K562 (cell line): ENCODE measurements at regions not wholly inside any gene's neighbourhood (a gene's known extent, or its start where the extent isn't known, plus 50 kb on each side); places are given as distances from the start of the nearest gene placed in this dataset.

ENCODE experiments used
- ATAC-seq: fragments of 200-7000 bp; cut with Tn5 transposase; 3 replicates; pipeline ENCODE4 v1.9.1; 2020; ENCODE audit warnings: moderate library complexity
- BruUV-seq: library from RNA; stranded (reverse); fragments of 400-500 nt; replicated peaks from 2 replicates; lab custom pipeline; 2021; lab: Mats Ljungman, UMichigan
- CTCF ChIA-PET: fragments of 300-600 bp; formaldehyde crosslinking; extraction: SDS; loops from one replicate; lab custom pipeline; 2021; ENCODE audit warnings: low intra/inter-chr PET ratio; lab: Yijun Ruan, JAX
- POLR2A ChIA-PET: fragments of 300-600, 350-650 bp; sonication (Branson Sonifier 250); formaldehyde crosslinking; extraction: SDS; loops from one replicate; lab custom pipeline; 2021; ENCODE audit warnings: antibody characterized with exemption, inconsistent platforms; lab: Yijun Ruan, JAX
- DNase-seq, 4 experiments: peaks; one replicate each; pipeline versions ENCODE4 v3.0.0 to v3.0.0-alpha.2; 2011 to 2018; ENCODE audit warnings: low spot score in 3 of 4, mixed read lengths in 3 of 4; ENCODE audit errors: extremely low read depth in 1 of 4
- FAIRE-seq: peaks from 2 replicates; lab custom pipeline; 2011; peaks lifted over from hg19 to GRCh38; lab: Jason Lieb, UNC
- H2AFZ ChIP-seq: 2 replicates; pipeline ENCODE4 v1.6.0; 2011; ENCODE audit warnings: low read depth, low read length, control low read depth, inconsistent platforms
- H3K27ac ChIP-seq: fragments of 200-600 bp; 3 replicates; pipeline ENCODE4 v1.8.0; 2011; ENCODE audit warnings: low read depth, mild to moderate bottlenecking, control low read depth, inconsistent platforms, low read length, moderate library complexity, mixed read lengths; ENCODE audit errors: extremely low read depth
- H3K27me3 ChIP-seq, 2 experiments: fragments of 300-600 bp in 1 of 2; 2 replicates in 1 of 2; 3 replicates in 1 of 2; pipeline versions ENCODE4 v1.6.0 to v1.8.0; 2011; ENCODE audit warnings: inconsistent platforms in 2 of 2, low read length in 2 of 2, mild to moderate bottlenecking in 1 of 2, mixed read lengths in 1 of 2, moderate library complexity in 1 of 2; ENCODE audit not compliant: control insufficient read depth in 2 of 2, insufficient read depth in 2 of 2
- H3K36me3 ChIP-seq: fragments of 300-600 bp; 3 replicates; pipeline ENCODE4 v1.8.0; 2011; ENCODE audit warnings: mild to moderate bottlenecking, low read length, inconsistent platforms; ENCODE audit not compliant: control insufficient read depth, insufficient read depth
- H3K4me1 ChIP-seq, 2 experiments: fragments of 200-600 bp in 1 of 2; replicated peaks in 1 of 2; 2 replicates in 1 of 2; 3 replicates in 1 of 2; pipeline versions ENCODE4 v1.5.1 to v1.8.0; 2011; ENCODE audit warnings: inconsistent platforms in 2 of 2, low read length in 2 of 2, mild to moderate bottlenecking in 1 of 2, mixed read lengths in 1 of 2, moderate library complexity in 1 of 2; ENCODE audit not compliant: control insufficient read depth in 2 of 2, insufficient read depth in 2 of 2
- H3K4me2 ChIP-seq: 2 replicates; pipeline ENCODE4 v1.6.1; 2011; ENCODE audit warnings: low read length, control low read depth, inconsistent platforms, mixed read lengths; ENCODE audit not compliant: insufficient read depth
- H3K4me3 ChIP-seq: fragments of 200-600 bp; sonication (generic), shearing (Covaris generic); 2 replicates; pipeline ENCODE4 v1.5.1; 2016; ENCODE audit warnings: control low read depth, inconsistent platforms
- H3K79me2 ChIP-seq: fragments of 200-600 bp; 3 replicates; pipeline ENCODE4 v1.8.0; 2011; ENCODE audit warnings: low read length, inconsistent platforms; ENCODE audit not compliant: control insufficient read depth, insufficient read depth
- H3K9ac ChIP-seq, 2 experiments: 2 replicates each; pipeline versions ENCODE4 v1.6.0 to v1.6.1; 2011; ENCODE audit warnings: low read depth in 2 of 2, low read length in 2 of 2, control low read depth in 1 of 2, inconsistent platforms in 1 of 2, mild to moderate bottlenecking in 1 of 2, mixed read lengths in 1 of 2; ENCODE audit not compliant: insufficient read depth in 1 of 2
- H3K9me1 ChIP-seq: one replicate; pipeline ENCODE4 v1.6.0; 2011; ENCODE audit warnings: inconsistent platforms, mild to moderate bottlenecking, low read length, moderate library complexity; ENCODE audit not compliant: control insufficient read depth, insufficient read depth
- H3K9me3 ChIP-seq: replicated peaks from 2 replicates; pipeline ENCODE4 v1.5.1; 2011; ENCODE audit warnings: low read depth, low read length, inconsistent platforms; ENCODE audit not compliant: control insufficient read depth, insufficient read depth
- H4K20me1 ChIP-seq: replicated peaks from 2 replicates; pipeline ENCODE4 v1.6.1; 2011; ENCODE audit warnings: low read length, inconsistent platforms, mixed read lengths; ENCODE audit not compliant: control insufficient read depth, insufficient read depth
- CREB1 ChIP-seq, 2 experiments: sonication (generic) in 1 of 2; formaldehyde crosslinking in 1 of 2; IDR thresholded peaks; 2 replicates each; pipeline versions ENCODE4 v1.6.1 to v1.8.0; 2012 to 2022; ENCODE audit warnings: inconsistent platforms in 1 of 2, mild to moderate bottlenecking in 1 of 2, missing genetic modification reagents in 1 of 2, moderate library complexity in 1 of 2
- CXXC5 ChIP-seq: fragments of 250-450 bp; sonication (Bioruptor Pico); IDR thresholded peaks from 2 replicates; pipeline ENCODE4 v1.8.0; 2022; ENCODE audit warnings: inconsistent platforms, mild to moderate bottlenecking, moderate library complexity
- HEY1 ChIP-seq: fragments of 250-450 bp; sonication (Bioruptor Pico); IDR thresholded peaks from 2 replicates; pipeline ENCODE4 v1.5.0; 2020; ENCODE audit warnings: mild to moderate bottlenecking, moderate library complexity, borderline replicate concordance
- POLR2AphosphoS2 ChIP-seq: IDR thresholded peaks from 2 replicates; pipeline ENCODE4 v1.6.1; 2012; ENCODE audit warnings: low read length, improper control_type of control experiment
- TCF7L2 ChIP-seq: fragments of 150-350 bp; IDR thresholded peaks from 2 replicates; pipeline ENCODE4 v1.6.1; 2016; ENCODE audit warnings: low read depth, mild to moderate bottlenecking, low read length, moderate library complexity
- ZNF561 ChIP-seq: fragments of 450-650 bp; formaldehyde crosslinking; conservative IDR thresholded peaks from 2 replicates; pipeline ENCODE4 v1.4.0; 2020; ENCODE audit warnings: mild to moderate bottlenecking, moderate library complexity
- ZNF583 ChIP-seq: fragments of 250-450 bp; sonication (Bioruptor Pico); IDR thresholded peaks from 2 replicates; pipeline ENCODE4 v1.4.0; 2020
- ZNF79 ChIP-seq: fragments of 250-450 bp; sonication (Bioruptor Pico); IDR thresholded peaks from 2 replicates; pipeline ENCODE4 v1.4.0; 2020; ENCODE audit warnings: low read depth, mild to moderate bottlenecking, moderate library complexity
- WGBS: fragments of 100-300 bp; shearing (Covaris generic); methylation state at CpG from one replicate; pipeline ENCODE4 v1.1.6; 2016; ENCODE audit warnings: low coverage, mixed read lengths; ENCODE audit not compliant: insufficient coverage; ENCODE audit errors: missing lambda C conversion rate; 5-methylcytosine and 5-hydroxymethylcytosine counted together
- in situ Hi-C: fragments of 300-500 bp; cut with MboI; formaldehyde crosslinking; loops from 4 replicates; pipeline ENCODE4 v1.15.0; 2018; ENCODE audit warnings: inconsistent platforms, mixed read lengths
- intact Hi-C: fragments of 100-400 bp; cut with micrococcal nuclease; formaldehyde crosslinking; loops from 2 replicates; pipeline ENCODE4 v1.14.2; 2022
- TF ChIP-seq, protein P1 (sequence below): sonication (generic); formaldehyde crosslinking; IDR thresholded peaks from 2 replicates; pipeline ENCODE4 v1.8.1; 2023; ENCODE audit warnings: mild to moderate bottlenecking, missing genetic modification reagents, moderate library complexity
- TF ChIP-seq, protein P2 (sequence below): fragments of 450-650 bp; IDR thresholded peaks from 2 replicates; pipeline ENCODE4 v1.7.0; 2016; ENCODE audit warnings: borderline replicate concordance
- TF ChIP-seq, protein P3 (sequence below): fragments of 250-450 bp; sonication (Bioruptor Pico); IDR thresholded peaks from 2 replicates; pipeline ENCODE4 v1.5.0; 2021; ENCODE audit warnings: mild to moderate bottlenecking, moderate library complexity
- TF ChIP-seq, protein P4 (sequence below): sonication (generic); formaldehyde crosslinking; IDR thresholded peaks from 2 replicates; pipeline ENCODE4 v1.8.0; 2022; ENCODE audit warnings: mild to moderate bottlenecking, missing genetic modification reagents, borderline replicate concordance
- TF ChIP-seq, protein P5 (sequence below): sonication (generic); formaldehyde crosslinking; IDR thresholded peaks from 2 replicates; pipeline ENCODE4 v1.8.0; 2022; ENCODE audit warnings: mild to moderate bottlenecking, missing genetic modification reagents

DNA sequence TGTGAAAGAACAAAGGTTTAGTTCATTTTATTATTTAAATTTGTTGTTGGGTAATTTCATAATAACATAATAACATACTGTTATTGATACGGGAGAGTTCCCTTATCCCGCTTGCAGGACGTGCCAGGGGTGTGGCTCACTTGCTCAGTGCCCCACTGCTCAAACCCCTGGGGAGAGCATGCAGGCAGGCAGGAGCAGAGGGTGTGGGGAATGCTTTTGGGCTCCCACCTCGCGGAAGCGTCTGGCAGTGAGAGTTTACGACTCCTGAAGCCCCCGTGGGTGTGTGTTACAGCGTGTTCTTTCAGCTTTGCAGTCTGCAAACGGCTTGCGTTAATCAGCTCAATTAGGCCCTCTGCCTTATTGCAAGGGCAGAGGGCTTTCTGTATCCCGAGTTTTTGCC lies 675.9 kb downstream of the SEMA5A start:
- Histone ChIP-seq H2AFZ (no peak overlapping the region), H4K20me1 (no peaks in the 10 kb centered on the region), H3K4me3 (no peak overlapping the region), H3K27me3 (no peaks in the 10 kb centered on the region), H3K9ac (no peak overlapping the region), H3K36me3 (no peaks in the 10 kb centered on the region), H3K79me2 (no peaks in the 10 kb centered on the region), H3K27ac (no peak overlapping the region), H3K9me3 (no peaks in the 10 kb centered on the region), H3K4me2 (no peak overlapping the region), H3K9me1 (no peaks in the 10 kb centered on the region), H3K4me1 (no peaks in the 10 kb centered on the region)
- WGBS: under 1% methylated on average over 12 of the region's 12 CpGs
- FAIRE-seq: no peak
- POLR2A ChIA-PET: no interaction called here
- BruUV-seq: no TSS peak
- intact Hi-C loops: no loop called here
- DNase-seq: no peak
- ATAC-seq: no peak
- CTCF ChIA-PET: no interaction called here
- in situ Hi-C loops: no loop called here
- TF ChIP-seq HEY1: no peak
- TF ChIP-seq, protein P1, sequence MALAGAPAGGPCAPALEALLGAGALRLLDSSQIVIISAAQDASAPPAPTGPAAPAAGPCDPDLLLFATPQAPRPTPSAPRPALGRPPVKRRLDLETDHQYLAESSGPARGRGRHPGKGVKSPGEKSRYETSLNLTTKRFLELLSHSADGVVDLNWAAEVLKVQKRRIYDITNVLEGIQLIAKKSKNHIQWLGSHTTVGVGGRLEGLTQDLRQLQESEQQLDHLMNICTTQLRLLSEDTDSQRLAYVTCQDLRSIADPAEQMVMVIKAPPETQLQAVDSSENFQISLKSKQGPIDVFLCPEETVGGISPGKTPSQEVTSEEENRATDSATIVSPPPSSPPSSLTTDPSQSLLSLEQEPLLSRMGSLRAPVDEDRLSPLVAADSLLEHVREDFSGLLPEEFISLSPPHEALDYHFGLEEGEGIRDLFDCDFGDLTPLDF (CRISPR knock-in tag): no peak
- no peak for TF ChIP-seq CXXC5
- no peak for TF ChIP-seq ZNF583 (CRISPR knock-in tag)
- no peak for TF ChIP-seq POLR2AphosphoS2
- TF ChIP-seq, protein P2, sequence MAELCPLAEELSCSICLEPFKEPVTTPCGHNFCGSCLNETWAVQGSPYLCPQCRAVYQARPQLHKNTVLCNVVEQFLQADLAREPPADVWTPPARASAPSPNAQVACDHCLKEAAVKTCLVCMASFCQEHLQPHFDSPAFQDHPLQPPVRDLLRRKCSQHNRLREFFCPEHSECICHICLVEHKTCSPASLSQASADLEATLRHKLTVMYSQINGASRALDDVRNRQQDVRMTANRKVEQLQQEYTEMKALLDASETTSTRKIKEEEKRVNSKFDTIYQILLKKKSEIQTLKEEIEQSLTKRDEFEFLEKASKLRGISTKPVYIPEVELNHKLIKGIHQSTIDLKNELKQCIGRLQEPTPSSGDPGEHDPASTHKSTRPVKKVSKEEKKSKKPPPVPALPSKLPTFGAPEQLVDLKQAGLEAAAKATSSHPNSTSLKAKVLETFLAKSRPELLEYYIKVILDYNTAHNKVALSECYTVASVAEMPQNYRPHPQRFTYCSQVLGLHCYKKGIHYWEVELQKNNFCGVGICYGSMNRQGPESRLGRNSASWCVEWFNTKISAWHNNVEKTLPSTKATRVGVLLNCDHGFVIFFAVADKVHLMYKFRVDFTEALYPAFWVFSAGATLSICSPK: no peak
- TF ChIP-seq ZNF561 (CRISPR knock-in tag): no peak
- TF ChIP-seq, protein P3, sequence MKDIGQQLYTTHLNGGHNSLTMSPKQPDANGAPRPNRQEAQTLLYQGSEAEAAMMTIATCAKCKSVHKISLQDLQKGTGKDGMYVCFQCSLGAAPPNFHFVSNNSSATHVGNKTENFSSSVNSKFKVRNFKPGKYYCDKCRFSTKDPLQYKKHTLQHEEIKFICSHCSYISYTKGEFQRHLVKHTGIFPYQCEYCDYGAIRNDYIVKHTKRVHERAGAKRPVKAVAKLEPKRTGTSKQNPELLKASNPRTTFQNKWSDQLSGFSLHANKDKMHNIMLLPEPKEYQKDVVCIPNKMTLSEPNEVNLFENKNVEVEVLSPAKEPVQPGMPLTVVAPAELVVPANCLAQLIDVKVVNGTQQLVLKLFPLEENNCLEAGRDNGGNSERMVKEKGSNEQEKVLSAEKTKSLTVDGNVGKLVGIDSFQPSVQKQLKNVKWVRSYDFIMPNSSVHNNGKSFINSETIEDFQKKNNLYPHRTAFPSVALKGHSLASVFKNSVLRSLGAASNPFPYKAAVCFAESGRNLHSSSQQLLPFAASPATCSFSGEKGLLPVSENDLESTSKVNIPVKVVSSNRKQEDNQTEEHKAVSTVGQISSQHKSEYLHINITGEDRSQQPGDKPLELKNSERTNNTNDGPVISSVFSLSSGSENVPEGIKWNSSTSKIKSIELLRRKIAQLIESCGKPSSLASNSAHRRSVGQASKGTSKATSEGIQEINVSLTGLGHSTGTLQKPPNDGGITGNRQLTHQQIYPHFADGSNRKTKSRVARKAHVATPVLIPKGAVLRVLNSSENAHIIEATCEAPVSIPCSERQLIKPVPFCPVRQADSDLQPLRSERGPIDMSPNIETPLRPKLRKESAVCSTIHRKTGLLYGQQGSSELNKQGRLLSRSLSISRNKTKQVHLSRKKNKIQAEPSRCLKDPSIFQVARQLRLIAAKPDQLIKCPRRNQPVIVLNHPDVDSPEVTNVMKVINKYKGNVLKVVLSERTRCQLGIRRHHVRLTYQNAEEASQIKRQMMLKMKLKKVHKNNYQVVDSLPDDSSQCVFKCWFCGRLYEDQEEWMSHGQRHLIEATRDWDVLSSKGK: no peak
- no peak for TF ChIP-seq ZNF79 (CRISPR knock-in tag)
- TF ChIP-seq, protein P4, sequence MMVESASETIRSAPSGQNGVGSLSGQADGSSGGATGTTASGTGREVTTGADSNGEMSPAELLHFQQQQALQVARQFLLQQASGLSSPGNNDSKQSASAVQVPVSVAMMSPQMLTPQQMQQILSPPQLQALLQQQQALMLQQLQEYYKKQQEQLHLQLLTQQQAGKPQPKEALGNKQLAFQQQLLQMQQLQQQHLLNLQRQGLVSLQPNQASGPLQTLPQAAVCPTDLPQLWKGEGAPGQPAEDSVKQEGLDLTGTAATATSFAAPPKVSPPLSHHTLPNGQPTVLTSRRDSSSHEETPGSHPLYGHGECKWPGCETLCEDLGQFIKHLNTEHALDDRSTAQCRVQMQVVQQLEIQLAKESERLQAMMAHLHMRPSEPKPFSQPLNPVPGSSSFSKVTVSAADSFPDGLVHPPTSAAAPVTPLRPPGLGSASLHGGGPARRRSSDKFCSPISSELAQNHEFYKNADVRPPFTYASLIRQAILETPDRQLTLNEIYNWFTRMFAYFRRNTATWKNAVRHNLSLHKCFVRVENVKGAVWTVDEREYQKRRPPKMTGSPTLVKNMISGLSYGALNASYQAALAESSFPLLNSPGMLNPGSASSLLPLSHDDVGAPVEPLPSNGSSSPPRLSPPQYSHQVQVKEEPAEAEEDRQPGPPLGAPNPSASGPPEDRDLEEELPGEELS (CRISPR knock-in tag): no peak
- TF ChIP-seq CREB1 (IDR thresholded peaks at IDR 0.05): no peak
- no peak for TF ChIP-seq CREB1 (CRISPR knock-in tag; IDR thresholded peaks at IDR 0.05)
- TF ChIP-seq, protein P5, sequence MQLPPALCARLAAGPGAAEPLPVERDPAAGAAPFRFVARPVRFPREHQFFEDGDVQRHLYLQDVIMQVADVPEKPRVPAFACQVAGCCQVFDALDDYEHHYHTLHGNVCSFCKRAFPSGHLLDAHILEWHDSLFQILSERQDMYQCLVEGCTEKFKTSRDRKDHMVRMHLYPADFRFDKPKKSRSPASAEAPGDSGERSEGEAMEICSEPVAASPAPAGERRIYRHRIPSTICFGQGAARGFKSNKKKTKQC (CRISPR knock-in tag): no peak
- TF ChIP-seq TCF7L2: no peak
